Prostate gland (tissue), 2 donors: ENCODE measurements at regions not wholly inside any gene's neighbourhood (a gene's known extent, or its start where the extent isn't known, plus 50 kb on each side); places are given as distances from the start of the nearest gene placed in this dataset.

Source experiments
- DNase-seq: peaks from one replicate; pipeline ENCODE4 v3.0.0-alpha.2; 2019; ENCODE audit warnings: low spot score
- H3K27ac ChIP-seq, 2 donors: fragments of 200-600 bp; sonication (generic); 2 replicates each; pipeline ENCODE4 v1.5.1; 2017 to 2019
- H3K27me3 ChIP-seq: fragments of 200-600 bp; sonication (generic); replicated peaks from 2 replicates; pipeline ENCODE4 v1.5.1; 2019; ENCODE audit not compliant: insufficient read depth
- H3K36me3 ChIP-seq, 2 donors: fragments of 200-600 bp; sonication (generic); 1 replicate in 1 of 2; 2 replicates in 1 of 2; pipeline versions ENCODE4 v1.5.1 to v1.8.1; 2017 to 2019
- H3K4me1 ChIP-seq: fragments of 200-600 bp; sonication (generic); replicated peaks from 2 replicates; pipeline ENCODE4 v1.5.1; 2019
- H3K4me3 ChIP-seq, 2 donors: fragments of 200-600 bp; sonication (generic); 2 replicates each; pipeline ENCODE4 v1.5.1; 2017 to 2019
- H3K9me3 ChIP-seq: fragments of 200-600 bp; sonication (generic); 2 replicates; pipeline ENCODE4 v1.5.1; 2017
- POLR2A ChIP-seq: fragments of 450-650 bp; IDR thresholded peaks from one replicate; pipeline ENCODE4 v1.6.1; 2016; ENCODE audit warnings: antibody characterized with exemption, mild to moderate bottlenecking
- POLR2AphosphoS5 ChIP-seq: sonication (generic); formaldehyde crosslinking; IDR thresholded peaks from one replicate; pipeline ENCODE4 v1.6.1; 2017; ENCODE audit warnings: antibody characterized with exemption
- WGBS: methylation state at CpG from one replicate; pipeline ENCODE4 v1.1.5; 2018; 5-methylcytosine and 5-hydroxymethylcytosine counted together
- intact Hi-C: fragments of 100-400 bp; cut with DNase I; formaldehyde crosslinking; loops from one replicate; pipeline ENCODE4 v1.14.2; 2022
- TF ChIP-seq, protein P1 (sequence below), 4 experiments: fragments of 200-600 bp in 2 of 4; fragments of 450-650 bp in 2 of 4; sonication (generic) in 2 of 4; IDR thresholded peaks; 1 replicate in 3 of 4; 2 replicates in 1 of 4; pipeline ENCODE4 v1.5.1; 2016 to 2019; ENCODE audit warnings: antibody characterized with exemption in 4 of 4, mild to moderate bottlenecking in 2 of 4, moderate library complexity in 2 of 4

DNA sequence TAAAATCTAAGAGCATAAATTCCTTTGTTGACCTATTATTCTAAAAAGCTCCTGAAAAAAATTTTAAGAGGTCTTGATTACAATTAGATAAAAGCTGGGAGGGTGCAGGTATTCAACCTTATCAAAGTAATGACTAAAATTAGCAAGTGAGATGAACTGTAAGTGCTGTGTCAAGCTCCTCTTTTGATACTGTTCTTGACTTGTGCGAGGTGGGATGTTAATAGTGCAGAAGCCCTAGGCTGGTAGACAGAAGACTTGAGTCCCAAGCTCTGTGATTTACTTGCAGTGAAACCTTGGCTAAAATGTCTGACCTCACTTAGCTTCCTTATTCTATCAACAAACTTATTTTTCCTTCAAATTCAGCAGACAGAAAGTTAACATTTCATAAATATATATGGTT is 637.5 kb downstream of the DSC3 start:
- intact Hi-C loops, result no loop called here

DNA sequence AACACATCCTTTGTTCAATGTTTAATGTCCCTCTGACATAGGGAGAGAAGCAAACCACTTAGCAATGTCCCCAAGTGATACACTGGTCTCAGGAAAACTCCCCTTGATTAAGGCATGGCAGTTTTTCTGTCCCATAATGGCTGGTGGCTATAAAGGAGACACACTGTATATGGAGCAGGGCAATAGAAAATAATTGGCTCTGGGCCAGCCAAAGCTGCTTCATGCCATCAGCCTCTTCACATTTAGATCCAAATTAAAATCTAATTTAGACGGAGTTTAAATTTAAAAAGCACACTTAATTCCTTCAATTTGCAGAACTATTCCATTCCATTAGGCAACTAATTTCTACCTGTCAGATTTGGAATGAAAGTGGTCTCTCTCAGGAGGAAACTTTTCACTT is 638.1 kb downstream of the DSC3 start:
- TF ChIP-seq, protein P1, sequence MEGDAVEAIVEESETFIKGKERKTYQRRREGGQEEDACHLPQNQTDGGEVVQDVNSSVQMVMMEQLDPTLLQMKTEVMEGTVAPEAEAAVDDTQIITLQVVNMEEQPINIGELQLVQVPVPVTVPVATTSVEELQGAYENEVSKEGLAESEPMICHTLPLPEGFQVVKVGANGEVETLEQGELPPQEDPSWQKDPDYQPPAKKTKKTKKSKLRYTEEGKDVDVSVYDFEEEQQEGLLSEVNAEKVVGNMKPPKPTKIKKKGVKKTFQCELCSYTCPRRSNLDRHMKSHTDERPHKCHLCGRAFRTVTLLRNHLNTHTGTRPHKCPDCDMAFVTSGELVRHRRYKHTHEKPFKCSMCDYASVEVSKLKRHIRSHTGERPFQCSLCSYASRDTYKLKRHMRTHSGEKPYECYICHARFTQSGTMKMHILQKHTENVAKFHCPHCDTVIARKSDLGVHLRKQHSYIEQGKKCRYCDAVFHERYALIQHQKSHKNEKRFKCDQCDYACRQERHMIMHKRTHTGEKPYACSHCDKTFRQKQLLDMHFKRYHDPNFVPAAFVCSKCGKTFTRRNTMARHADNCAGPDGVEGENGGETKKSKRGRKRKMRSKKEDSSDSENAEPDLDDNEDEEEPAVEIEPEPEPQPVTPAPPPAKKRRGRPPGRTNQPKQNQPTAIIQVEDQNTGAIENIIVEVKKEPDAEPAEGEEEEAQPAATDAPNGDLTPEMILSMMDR (IDR thresholded peaks at IDR 0.05), result no peak
- TF ChIP-seq POLR2AphosphoS5 (no peak), POLR2A (no peak)
- H3K9me3 ChIP-seq, result no peaks in the 10 kb centered on the region
- 93% methylated on average over 1 of the region's 1 CpG for WGBS
- no peak for DNase-seq
- no peak overlapping the region for H3K4me3 ChIP-seq
- no peaks in the 10 kb centered on the region for H3K4me1 ChIP-seq
- H3K27me3 ChIP-seq, result no peaks in the 10 kb centered on the region
- H3K36me3 ChIP-seq, result no peaks in the 10 kb centered on the region
- no peak overlapping the region for H3K27ac ChIP-seq
- intact Hi-C loops, result no loop called here

More for the DNA sequence above, 637.5 kb downstream of the DSC3 start:
- Histone ChIP-seq H3K4me3 (no peak overlapping the region), H3K9me3 (no peaks in the 10 kb centered on the region), H3K36me3 (no peaks in the 10 kb centered on the region), H3K27me3 (no peaks in the 10 kb centered on the region), H3K4me1 (no peaks in the 10 kb centered on the region), H3K27ac (no peak overlapping the region)
- WGBS, result 57% methylated on average over 1 of the region's 1 CpG
- TF ChIP-seq, protein P1 (IDR thresholded peaks at IDR 0.05), result no peak
- TF ChIP-seq POLR2A (no peak), POLR2AphosphoS5 (no peak)
- DNase-seq, result no peak

DNA sequence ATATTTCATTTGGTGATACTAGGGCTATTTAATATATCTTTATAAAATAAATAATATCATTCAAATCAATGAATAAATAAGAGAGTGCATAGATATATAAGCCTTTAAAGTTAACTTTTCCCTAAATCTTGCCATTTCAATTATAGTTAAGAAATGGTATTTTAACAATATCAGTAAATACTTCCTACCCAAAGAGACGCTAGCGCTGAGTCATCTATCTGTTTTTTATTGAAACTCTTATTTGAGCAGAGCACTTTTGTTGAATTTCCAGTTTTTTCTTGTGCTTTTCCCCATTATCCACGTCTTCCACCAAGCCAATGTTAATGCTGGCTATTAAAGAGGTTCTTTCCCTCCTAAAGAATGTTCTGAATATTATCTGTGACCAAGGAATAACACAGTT is 639.3 kb downstream of the DSC3 start:
- intact Hi-C loops, result no loop called here
- TF ChIP-seq POLR2A (no peak), POLR2AphosphoS5 (no peak)
- TF ChIP-seq, protein P1 (IDR thresholded peaks at IDR 0.05), result no peak
- H3K36me3 ChIP-seq, result no peaks in the 10 kb centered on the region
- no peak for DNase-seq
- H3K27me3 ChIP-seq, result no peaks in the 10 kb centered on the region
- H3K4me3 ChIP-seq, result no peak overlapping the region
- no peaks in the 10 kb centered on the region for H3K4me1 ChIP-seq
- WGBS, result 47% methylated on average over 3 of the region's 3 CpGs
- H3K27ac ChIP-seq, result no peak overlapping the region
- H3K9me3 ChIP-seq, result no peaks in the 10 kb centered on the region

DNA sequence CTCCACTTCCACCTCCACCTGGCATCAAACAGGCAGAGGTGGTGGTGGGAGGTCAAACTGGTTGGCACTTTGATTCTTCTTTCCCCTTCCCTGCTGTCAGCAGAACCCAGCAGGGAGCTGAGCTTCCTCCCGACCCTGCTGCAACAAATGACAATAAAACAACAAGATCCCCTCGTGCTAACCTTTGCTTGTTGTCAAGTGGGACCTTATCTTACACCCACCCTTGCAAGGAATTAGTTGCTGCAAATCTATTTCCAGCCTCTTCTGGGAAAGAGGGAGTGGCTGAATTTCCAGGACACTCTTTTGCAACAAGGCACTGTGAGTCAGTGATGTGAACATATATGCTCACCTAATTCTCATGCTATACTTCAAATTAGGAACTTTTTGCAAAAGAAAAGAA is 655.1 kb downstream of the DSC3 start:
- no peak for DNase-seq
- Histone ChIP-seq H3K27ac (no peak overlapping the region), H3K4me3 (no peak overlapping the region), H3K9me3 (no peaks in the 10 kb centered on the region), H3K4me1 (no peaks in the 10 kb centered on the region), H3K27me3 (no peaks in the 10 kb centered on the region), H3K36me3 (no peaks in the 10 kb centered on the region)
- intact Hi-C loops, result no loop called here
- 6% methylated on average over 2 of the region's 2 CpGs for WGBS
- TF ChIP-seq POLR2AphosphoS5 (no peak), POLR2A (no peak)
- TF ChIP-seq, protein P1 (IDR thresholded peaks at IDR 0.05), result no peak

DNA sequence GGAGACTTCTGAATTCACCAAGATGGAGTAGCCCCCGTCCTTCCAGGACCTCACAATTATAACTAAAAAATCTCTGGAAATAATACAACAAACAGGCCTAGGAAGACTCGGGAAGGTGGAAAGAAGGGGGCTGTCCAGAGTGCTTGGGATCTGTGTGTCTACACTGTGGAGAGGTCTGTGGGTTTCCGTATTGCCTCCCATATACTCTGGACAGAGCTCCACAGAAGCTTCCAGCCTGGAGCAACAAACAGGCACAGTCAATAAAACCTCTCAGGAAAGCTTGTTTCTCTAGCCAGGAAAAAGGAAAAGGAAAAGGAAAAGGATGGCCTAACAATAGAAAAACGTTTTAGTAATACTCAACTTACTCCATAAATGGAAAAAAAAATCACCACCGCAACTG is 655.9 kb downstream of the DSC3 start:
- no peak overlapping the region for H3K27ac ChIP-seq
- DNase-seq, result no peak
- H3K4me3 ChIP-seq, result no peak overlapping the region
- H3K9me3 ChIP-seq, result no peaks in the 10 kb centered on the region
- WGBS, result 46% methylated on average over 5 of the region's 5 CpGs
- no peaks in the 10 kb centered on the region for H3K27me3 ChIP-seq
- TF ChIP-seq POLR2A, result no peak
- TF ChIP-seq POLR2AphosphoS5, result no peak
- TF ChIP-seq, protein P1 (IDR thresholded peaks at IDR 0.05), result no peak
- H3K4me1 ChIP-seq, result no peaks in the 10 kb centered on the region
- no peaks in the 10 kb centered on the region for H3K36me3 ChIP-seq
- intact Hi-C loops, result no loop called here
